Mesothelial cell of epicardium (in vitro differentiated cells): ENCODE measurements at regions not wholly inside any gene's neighbourhood (a gene's known extent, or its start where the extent isn't known, plus 50 kb on each side); places are given as distances from the start of the nearest gene placed in this dataset.
"Not testable (repeated sequence)": the region's sequence is repeated elsewhere in the genome, so short reads cannot be mapped to it uniquely, and the experiment has no call there.

ENCODE experiments used
- DNase-seq, 2 experiments: peaks; one replicate each; pipeline ENCODE4 v3.0.0; 2021; ENCODE audit warnings: low spot score in 2 of 2; ENCODE audit not compliant: unreplicated experiment in 2 of 2
- H3K27ac Mint-ChIP-seq: 2 replicates; pipeline ENCODE4 v1.8.0; 2021; ENCODE audit warnings: mixed read lengths
- H3K27me3 Mint-ChIP-seq: 2 replicates; pipeline ENCODE4 v1.8.0; 2021; ENCODE audit warnings: low read depth, mixed read lengths
- H3K36me3 Mint-ChIP-seq: 2 replicates; pipeline ENCODE4 v1.8.0; 2021; ENCODE audit warnings: mixed read lengths
- H3K4me1 Mint-ChIP-seq: 2 replicates; pipeline ENCODE4 v1.8.0; 2021; ENCODE audit warnings: mixed read lengths
- H3K4me3 Mint-ChIP-seq: 2 replicates; pipeline ENCODE4 v1.8.0; 2021; ENCODE audit warnings: mild to moderate bottlenecking, moderate library complexity, mixed read lengths
- H3K9me3 Mint-ChIP-seq: 2 replicates; pipeline ENCODE4 v1.8.0; 2021; ENCODE audit warnings: mixed read lengths
- TF ChIP-seq, protein P1 (sequence below): fragments of 200-600 bp; sonication (generic); IDR thresholded peaks from one replicate; pipeline ENCODE4 v1.5.0; 2021; ENCODE audit warnings: antibody characterized with exemption; ENCODE audit not compliant: unreplicated experiment

DNA sequence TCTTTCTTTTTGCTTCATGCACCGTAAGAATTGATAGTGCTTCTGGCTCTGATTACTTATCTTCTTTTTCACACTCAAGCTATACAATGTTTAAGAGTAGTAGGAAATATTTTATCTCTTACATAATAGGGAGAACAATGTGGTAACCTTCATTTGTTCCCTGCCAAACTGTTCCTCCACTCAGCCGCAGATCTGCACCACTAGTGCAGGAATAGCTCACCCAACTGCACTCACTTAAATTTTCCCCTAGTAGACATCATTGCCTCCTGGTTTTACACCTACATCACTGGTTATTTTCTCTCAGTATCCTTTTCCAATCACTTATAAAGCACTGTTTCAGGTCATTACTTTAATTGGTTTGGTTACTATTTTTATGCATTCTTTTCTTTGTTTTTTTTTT, 283.5 kb upstream of the ZNF804A start:
- H3K36me3 Mint-ChIP-seq, result no peaks in the 10 kb centered on the region
- TF ChIP-seq, protein P1, sequence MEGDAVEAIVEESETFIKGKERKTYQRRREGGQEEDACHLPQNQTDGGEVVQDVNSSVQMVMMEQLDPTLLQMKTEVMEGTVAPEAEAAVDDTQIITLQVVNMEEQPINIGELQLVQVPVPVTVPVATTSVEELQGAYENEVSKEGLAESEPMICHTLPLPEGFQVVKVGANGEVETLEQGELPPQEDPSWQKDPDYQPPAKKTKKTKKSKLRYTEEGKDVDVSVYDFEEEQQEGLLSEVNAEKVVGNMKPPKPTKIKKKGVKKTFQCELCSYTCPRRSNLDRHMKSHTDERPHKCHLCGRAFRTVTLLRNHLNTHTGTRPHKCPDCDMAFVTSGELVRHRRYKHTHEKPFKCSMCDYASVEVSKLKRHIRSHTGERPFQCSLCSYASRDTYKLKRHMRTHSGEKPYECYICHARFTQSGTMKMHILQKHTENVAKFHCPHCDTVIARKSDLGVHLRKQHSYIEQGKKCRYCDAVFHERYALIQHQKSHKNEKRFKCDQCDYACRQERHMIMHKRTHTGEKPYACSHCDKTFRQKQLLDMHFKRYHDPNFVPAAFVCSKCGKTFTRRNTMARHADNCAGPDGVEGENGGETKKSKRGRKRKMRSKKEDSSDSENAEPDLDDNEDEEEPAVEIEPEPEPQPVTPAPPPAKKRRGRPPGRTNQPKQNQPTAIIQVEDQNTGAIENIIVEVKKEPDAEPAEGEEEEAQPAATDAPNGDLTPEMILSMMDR, result no peak
- H3K4me1 Mint-ChIP-seq, result no peaks in the 10 kb centered on the region
- H3K27me3 Mint-ChIP-seq, result no peaks in the 10 kb centered on the region
- H3K9me3 Mint-ChIP-seq, result no peaks in the 10 kb centered on the region
- H3K27ac Mint-ChIP-seq, result no peak overlapping the region
- DNase-seq, result no peak
- H3K4me3 Mint-ChIP-seq, result no peak overlapping the region

DNA sequence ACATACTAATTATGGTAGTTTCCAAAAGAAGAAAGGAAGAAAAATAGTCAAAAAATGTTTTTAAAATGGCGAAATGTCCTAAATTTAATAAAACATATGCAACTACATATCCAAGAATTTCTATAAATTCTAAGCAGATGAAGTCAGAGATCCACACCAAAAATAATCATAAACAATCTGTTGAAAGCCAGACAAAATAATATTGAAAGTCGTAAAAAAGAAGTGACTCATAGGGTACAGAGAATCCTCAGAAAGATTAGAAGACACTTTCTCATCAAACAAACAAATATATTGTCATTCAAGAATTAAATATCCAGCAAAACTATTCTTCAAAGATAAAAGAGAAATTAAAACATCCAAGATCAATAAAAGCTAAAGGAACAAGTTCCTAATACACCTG, 281.4 kb upstream of the ZNF804A start:
- Mint-ChIP-seq H3K4me1 (no peaks in the 10 kb centered on the region), H3K27ac (no peak overlapping the region), H3K4me3 (no peak overlapping the region), H3K9me3 (no peaks in the 10 kb centered on the region), H3K27me3 (no peaks in the 10 kb centered on the region), H3K36me3 (no peaks in the 10 kb centered on the region)
- TF ChIP-seq, protein P1, result no peak
- DNase-seq, result no peak

DNA sequence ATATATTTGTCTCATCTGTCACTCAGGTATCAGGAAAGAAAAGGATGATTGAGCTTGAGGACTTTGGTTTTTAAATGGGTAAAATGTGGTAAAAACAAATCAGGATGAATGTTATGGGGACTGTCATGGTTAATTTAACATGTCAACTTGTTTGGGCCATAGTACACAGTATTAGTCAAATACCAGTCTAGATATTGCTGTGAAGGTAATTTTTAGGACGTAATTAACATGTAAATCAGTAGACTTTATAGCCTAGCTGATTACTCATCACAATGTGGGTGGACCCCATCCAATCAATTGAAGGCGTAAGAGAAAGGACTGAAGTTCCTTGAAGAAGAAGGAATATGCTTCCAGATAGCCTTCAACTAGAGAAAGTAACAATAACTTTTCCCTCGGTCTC, 275.7 kb upstream of the ZNF804A start:
- TF ChIP-seq, protein P1, result no peak
- Mint-ChIP-seq H3K9me3 (no peaks in the 10 kb centered on the region), H3K4me3 (no peak overlapping the region), H3K36me3 (no peaks in the 10 kb centered on the region), H3K4me1 (no peaks in the 10 kb centered on the region), H3K27ac (no peak overlapping the region), H3K27me3 (no peaks in the 10 kb centered on the region)
- no peak for DNase-seq

DNA sequence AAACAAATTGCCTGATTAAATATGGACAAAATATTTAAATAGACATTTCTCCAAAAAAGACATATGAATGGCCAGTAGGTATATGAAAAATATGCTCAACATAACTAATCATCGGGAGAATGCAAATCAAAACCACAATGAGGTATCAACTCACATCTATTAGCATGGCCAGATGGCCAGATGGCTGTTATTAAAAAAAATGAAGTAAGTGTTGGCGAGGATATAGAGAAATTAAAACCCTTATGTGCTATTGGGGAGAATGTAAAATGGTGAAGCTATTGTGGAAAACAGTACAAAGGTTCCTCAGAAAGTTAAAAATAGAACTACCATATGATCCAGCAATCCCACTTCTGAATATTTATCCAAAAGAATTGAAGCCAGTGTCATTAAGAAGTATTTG, 272.3 kb upstream of the ZNF804A start:
- Mint-ChIP-seq H3K27ac (no peak overlapping the region), H3K4me3 (no peak overlapping the region), H3K4me1 (no peaks in the 10 kb centered on the region), H3K36me3 (no peaks in the 10 kb centered on the region), H3K27me3 (no peaks in the 10 kb centered on the region), H3K9me3 (no peaks in the 10 kb centered on the region)
- DNase-seq, result no peak
- TF ChIP-seq, protein P1, result no peak

DNA sequence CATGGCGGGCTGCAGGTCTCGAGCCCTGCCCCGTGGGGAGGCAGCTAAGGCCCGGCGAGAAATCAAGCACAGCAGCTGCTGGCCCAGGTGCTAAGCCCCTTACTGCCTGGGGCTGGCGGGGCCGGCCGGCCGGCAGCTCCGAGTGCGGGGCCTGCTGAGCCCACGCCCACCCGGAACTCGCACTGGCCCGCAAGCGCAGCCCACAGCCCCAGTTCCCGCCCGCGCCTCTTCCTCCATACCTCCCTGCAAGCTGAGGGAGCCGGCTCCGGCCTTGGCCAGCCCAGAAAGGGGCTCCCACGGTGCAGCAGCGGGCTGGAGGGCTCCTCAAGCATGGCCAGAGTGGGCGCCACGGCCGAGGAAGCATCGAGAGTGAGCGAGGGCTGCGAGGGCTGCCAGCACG, 270.5 kb upstream of the ZNF804A start:
- not testable (repeated sequence) for H3K4me3 Mint-ChIP-seq, H3K27ac Mint-ChIP-seq, H3K36me3 Mint-ChIP-seq, H3K27me3 Mint-ChIP-seq, H3K4me1 Mint-ChIP-seq, DNase-seq, H3K9me3 Mint-ChIP-seq

DNA sequence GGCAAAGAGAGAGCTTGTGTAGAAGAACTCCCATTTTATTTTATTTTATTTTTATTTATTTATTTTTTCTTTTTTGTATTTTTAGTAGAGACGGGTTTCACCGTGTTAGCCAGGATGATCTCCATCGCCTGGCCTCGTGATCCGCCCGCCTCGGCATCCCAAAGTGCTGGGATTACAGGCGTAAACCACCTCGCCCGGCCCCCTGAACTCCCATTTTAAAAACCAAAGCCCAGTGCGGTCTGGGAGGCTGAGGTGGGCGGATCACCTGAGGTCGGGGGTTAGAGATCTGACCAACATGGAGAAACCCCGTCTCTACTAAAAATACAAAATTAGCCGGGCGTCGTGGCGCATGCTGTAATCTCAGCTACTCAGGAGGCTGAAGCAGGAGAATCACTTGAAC, 267.8 kb upstream of the ZNF804A start:
- H3K9me3 Mint-ChIP-seq, H3K4me3 Mint-ChIP-seq, H3K4me1 Mint-ChIP-seq, DNase-seq, H3K27ac Mint-ChIP-seq, H3K27me3 Mint-ChIP-seq, H3K36me3 Mint-ChIP-seq: not testable (repeated sequence)

DNA sequence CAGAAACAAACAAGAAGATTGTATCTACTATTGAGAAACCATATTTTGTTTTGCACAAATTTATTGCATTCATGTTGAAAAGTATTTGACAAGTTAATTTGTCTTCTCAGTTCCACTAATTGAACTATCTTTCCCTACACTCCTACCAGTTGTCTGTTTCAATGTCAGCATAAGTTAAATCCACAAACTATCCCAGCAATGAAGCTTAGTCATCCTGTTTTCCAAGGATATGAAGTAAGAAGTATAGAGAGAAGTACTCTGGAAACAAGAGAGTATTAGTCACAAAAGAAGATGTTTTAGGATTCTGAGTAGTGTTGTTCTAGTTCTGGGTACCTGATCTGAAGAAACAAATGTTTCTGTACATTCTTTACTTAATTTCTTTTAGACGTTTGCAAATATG, 261.6 kb upstream of the ZNF804A start:
- no peak overlapping the region for H3K27ac Mint-ChIP-seq
- no peaks in the 10 kb centered on the region for H3K36me3 Mint-ChIP-seq
- TF ChIP-seq, protein P1, result no peak
- no peaks in the 10 kb centered on the region for H3K9me3 Mint-ChIP-seq
- H3K27me3 Mint-ChIP-seq, result no peaks in the 10 kb centered on the region
- DNase-seq, result no peak
- H3K4me3 Mint-ChIP-seq, result no peak overlapping the region
- H3K4me1 Mint-ChIP-seq, result peaks cover 18% of the 10 kb centered on the region
